GM23338 (cell line): ENCODE measurements at regions not wholly inside any gene's neighbourhood (a gene's known extent, or its start where the extent isn't known, plus 50 kb on each side); places are given as distances from the start of the nearest gene placed in this dataset.

Source experiments
- CREB1 ChIP-seq: fragments of 250-450 bp; sonication (Bioruptor Pico); IDR thresholded peaks from 2 replicates; pipeline ENCODE4 v1.5.0; 2020; ENCODE audit warnings: low read depth, mild to moderate bottlenecking, moderate library complexity
- ETS1 ChIP-seq: IDR thresholded peaks from 2 replicates; pipeline ENCODE4 v1.6.1; 2016; ENCODE audit warnings: antibody characterized with exemption
- NANOG ChIP-seq: IDR thresholded peaks from 2 replicates; pipeline ENCODE4 v1.6.1; 2016; ENCODE audit warnings: antibody characterized with exemption, borderline replicate concordance
- POLR2AphosphoS5 ChIP-seq: IDR thresholded peaks from 2 replicates; pipeline ENCODE4 v1.6.1; 2016; ENCODE audit warnings: antibody characterized with exemption, low read depth
- TF ChIP-seq, protein P1 (sequence below): fragments of 250-450 bp; sonication (Bioruptor Pico); IDR thresholded peaks from 2 replicates; pipeline ENCODE4 v1.5.0; 2020; ENCODE audit warnings: mild to moderate bottlenecking, moderate library complexity
- TF ChIP-seq, protein P2 (sequence below): IDR thresholded peaks from one replicate; pipeline ENCODE4 v1.6.1; 2018; ENCODE audit warnings: antibody characterized with exemption; ENCODE audit not compliant: unreplicated experiment
- TF ChIP-seq, protein P3 (sequence below), 2 experiments: fragments of 200-600 bp in 1 of 2; sonication (generic) in 1 of 2; conservative IDR thresholded peaks; 2 replicates each; pipeline versions ENCODE4 v1.5.1 to v1.6.1; 2016 to 2017; ENCODE audit warnings: antibody characterized with exemption in 2 of 2, low read depth in 2 of 2, mild to moderate bottlenecking in 2 of 2, moderate library complexity in 1 of 2

GRCh38 chr5:123785162-123786071 is 273.4 kb downstream of the CSNK1G3 start (continued):
- TF ChIP-seq, protein P1, sequence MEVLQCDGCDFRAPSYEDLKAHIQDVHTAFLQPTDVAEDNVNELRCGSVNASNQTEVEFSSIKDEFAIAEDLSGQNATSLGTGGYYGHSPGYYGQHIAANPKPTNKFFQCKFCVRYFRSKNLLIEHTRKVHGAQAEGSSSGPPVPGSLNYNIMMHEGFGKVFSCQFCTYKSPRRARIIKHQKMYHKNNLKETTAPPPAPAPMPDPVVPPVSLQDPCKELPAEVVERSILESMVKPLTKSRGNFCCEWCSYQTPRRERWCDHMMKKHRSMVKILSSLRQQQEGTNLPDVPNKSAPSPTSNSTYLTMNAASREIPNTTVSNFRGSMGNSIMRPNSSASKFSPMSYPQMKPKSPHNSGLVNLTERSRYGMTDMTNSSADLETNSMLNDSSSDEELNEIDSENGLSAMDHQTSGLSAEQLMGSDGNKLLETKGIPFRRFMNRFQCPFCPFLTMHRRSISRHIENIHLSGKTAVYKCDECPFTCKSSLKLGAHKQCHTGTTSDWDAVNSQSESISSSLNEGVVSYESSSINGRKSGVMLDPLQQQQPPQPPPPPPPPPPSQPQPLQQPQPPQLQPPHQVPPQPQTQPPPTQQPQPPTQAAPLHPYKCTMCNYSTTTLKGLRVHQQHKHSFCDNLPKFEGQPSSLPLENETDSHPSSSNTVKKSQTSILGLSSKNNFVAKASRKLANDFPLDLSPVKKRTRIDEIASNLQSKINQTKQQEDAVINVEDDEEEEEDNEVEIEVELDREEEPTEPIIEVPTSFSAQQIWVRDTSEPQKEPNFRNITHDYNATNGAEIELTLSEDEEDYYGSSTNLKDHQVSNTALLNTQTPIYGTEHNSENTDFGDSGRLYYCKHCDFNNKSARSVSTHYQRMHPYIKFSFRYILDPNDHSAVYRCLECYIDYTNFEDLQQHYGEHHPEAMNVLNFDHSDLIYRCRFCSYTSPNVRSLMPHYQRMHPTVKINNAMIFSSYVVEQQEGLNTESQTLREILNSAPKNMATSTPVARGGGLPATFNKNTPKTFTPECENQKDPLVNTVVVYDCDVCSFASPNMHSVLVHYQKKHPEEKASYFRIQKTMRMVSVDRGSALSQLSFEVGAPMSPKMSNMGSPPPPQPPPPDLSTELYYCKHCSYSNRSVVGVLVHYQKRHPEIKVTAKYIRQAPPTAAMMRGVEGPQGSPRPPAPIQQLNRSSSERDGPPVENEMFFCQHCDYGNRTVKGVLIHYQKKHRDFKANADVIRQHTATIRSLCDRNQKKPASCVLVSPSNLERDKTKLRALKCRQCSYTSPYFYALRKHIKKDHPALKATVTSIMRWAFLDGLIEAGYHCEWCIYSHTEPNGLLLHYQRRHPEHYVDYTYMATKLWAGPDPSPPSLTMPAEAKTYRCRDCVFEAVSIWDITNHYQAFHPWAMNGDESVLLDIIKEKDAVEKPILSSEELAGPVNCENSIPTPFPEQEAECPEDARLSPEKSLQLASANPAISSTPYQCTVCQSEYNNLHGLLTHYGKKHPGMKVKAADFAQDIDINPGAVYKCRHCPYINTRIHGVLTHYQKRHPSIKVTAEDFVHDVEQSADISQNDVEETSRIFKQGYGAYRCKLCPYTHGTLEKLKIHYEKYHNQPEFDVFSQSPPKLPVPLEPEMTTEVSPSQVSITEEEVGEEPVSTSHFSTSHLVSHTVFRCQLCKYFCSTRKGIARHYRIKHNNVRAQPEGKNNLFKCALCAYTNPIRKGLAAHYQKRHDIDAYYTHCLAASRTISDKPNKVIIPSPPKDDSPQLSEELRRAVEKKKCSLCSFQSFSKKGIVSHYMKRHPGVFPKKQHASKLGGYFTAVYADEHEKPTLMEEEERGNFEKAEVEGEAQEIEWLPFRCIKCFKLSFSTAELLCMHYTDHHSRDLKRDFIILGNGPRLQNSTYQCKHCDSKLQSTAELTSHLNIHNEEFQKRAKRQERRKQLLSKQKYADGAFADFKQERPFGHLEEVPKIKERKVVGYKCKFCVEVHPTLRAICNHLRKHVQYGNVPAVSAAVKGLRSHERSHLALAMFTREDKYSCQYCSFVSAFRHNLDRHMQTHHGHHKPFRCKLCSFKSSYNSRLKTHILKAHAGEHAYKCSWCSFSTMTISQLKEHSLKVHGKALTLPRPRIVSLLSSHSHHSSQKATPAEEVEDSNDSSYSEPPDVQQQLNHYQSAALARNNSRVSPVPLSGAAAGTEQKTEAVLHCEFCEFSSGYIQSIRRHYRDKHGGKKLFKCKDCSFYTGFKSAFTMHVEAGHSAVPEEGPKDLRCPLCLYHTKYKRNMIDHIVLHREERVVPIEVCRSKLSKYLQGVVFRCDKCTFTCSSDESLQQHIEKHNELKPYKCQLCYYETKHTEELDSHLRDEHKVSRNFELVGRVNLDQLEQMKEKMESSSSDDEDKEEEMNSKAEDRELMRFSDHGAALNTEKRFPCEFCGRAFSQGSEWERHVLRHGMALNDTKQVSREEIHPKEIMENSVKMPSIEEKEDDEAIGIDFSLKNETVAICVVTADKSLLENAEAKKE = no peak
- no peak for TF ChIP-seq ETS1
- no peak for TF ChIP-seq POLR2AphosphoS5
- no peak for TF ChIP-seq NANOG
- TF ChIP-seq, protein P2, sequence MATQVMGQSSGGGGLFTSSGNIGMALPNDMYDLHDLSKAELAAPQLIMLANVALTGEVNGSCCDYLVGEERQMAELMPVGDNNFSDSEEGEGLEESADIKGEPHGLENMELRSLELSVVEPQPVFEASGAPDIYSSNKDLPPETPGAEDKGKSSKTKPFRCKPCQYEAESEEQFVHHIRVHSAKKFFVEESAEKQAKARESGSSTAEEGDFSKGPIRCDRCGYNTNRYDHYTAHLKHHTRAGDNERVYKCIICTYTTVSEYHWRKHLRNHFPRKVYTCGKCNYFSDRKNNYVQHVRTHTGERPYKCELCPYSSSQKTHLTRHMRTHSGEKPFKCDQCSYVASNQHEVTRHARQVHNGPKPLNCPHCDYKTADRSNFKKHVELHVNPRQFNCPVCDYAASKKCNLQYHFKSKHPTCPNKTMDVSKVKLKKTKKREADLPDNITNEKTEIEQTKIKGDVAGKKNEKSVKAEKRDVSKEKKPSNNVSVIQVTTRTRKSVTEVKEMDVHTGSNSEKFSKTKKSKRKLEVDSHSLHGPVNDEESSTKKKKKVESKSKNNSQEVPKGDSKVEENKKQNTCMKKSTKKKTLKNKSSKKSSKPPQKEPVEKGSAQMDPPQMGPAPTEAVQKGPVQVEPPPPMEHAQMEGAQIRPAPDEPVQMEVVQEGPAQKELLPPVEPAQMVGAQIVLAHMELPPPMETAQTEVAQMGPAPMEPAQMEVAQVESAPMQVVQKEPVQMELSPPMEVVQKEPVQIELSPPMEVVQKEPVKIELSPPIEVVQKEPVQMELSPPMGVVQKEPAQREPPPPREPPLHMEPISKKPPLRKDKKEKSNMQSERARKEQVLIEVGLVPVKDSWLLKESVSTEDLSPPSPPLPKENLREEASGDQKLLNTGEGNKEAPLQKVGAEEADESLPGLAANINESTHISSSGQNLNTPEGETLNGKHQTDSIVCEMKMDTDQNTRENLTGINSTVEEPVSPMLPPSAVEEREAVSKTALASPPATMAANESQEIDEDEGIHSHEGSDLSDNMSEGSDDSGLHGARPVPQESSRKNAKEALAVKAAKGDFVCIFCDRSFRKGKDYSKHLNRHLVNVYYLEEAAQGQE = no peak
- TF ChIP-seq, protein P3, sequence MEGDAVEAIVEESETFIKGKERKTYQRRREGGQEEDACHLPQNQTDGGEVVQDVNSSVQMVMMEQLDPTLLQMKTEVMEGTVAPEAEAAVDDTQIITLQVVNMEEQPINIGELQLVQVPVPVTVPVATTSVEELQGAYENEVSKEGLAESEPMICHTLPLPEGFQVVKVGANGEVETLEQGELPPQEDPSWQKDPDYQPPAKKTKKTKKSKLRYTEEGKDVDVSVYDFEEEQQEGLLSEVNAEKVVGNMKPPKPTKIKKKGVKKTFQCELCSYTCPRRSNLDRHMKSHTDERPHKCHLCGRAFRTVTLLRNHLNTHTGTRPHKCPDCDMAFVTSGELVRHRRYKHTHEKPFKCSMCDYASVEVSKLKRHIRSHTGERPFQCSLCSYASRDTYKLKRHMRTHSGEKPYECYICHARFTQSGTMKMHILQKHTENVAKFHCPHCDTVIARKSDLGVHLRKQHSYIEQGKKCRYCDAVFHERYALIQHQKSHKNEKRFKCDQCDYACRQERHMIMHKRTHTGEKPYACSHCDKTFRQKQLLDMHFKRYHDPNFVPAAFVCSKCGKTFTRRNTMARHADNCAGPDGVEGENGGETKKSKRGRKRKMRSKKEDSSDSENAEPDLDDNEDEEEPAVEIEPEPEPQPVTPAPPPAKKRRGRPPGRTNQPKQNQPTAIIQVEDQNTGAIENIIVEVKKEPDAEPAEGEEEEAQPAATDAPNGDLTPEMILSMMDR (conservative IDR thresholded peaks at IDR 0.05; ENCODE audit: low read depth in 2 of 2) = no peak
- no peak for TF ChIP-seq CREB1 (CRISPR knock-in tag)
